GM23338 (cell line): ENCODE measurements at regions not wholly inside any gene's neighbourhood (a gene's known extent, or its start where the extent isn't known, plus 50 kb on each side); places are given as distances from the start of the nearest gene placed in this dataset.

ENCODE experiments used
- ATAC-seq: fragments of 200-7000 bp; cut with Tn5 transposase; 3 replicates; pipeline ENCODE4 v1.9.1; 2020
- DNase-seq: peaks from one replicate; pipeline ENCODE4 v3.0.0-alpha.2; 2015; ENCODE audit warnings: low spot score
- H2AFZ ChIP-seq: fragments of 200-600 bp; sonication (generic); 2 replicates; pipeline ENCODE4 v1.8.0; 2016; ENCODE audit warnings: antibody characterized with exemption, mild to moderate bottlenecking, moderate library complexity
- H3F3A ChIP-seq: fragments of 200-600 bp; sonication (generic); replicated peaks from 2 replicates; pipeline ENCODE4 v1.8.0; 2017; ENCODE audit warnings: antibody characterized with exemption, mixed run types, low read depth
- H3K27ac ChIP-seq: fragments of 200-600 bp; sonication (generic); 2 replicates; pipeline ENCODE4 v1.6.1; 2016; ENCODE audit warnings: low read depth
- H3K27me3 ChIP-seq: fragments of 200-600 bp; sonication (generic); 2 replicates; pipeline ENCODE4 v1.8.0; 2016; ENCODE audit warnings: mild to moderate bottlenecking, mixed run types, moderate library complexity; ENCODE audit not compliant: insufficient read depth
- H3K36me3 ChIP-seq: fragments of 200-600 bp; sonication (generic); 2 replicates; pipeline ENCODE4 v1.8.0; 2016; ENCODE audit warnings: mild to moderate bottlenecking; ENCODE audit not compliant: insufficient read depth
- H3K4me1 ChIP-seq: fragments of 200-600 bp; sonication (generic); 2 replicates; pipeline ENCODE4 v1.8.0; 2016; ENCODE audit warnings: mild to moderate bottlenecking, moderate library complexity; ENCODE audit not compliant: insufficient read depth
- H3K4me2 ChIP-seq: fragments of 200-600 bp; sonication (generic); 2 replicates; pipeline ENCODE4 v1.7.1; 2017; ENCODE audit warnings: mixed run types
- H3K4me3 ChIP-seq: fragments of 200-600 bp; sonication (generic); 2 replicates; pipeline ENCODE4 v1.6.1; 2016; ENCODE audit warnings: mixed run types
- H3K79me2 ChIP-seq: fragments of 200-600 bp; sonication (generic); replicated peaks from 2 replicates; pipeline ENCODE4 v1.8.0; 2017; ENCODE audit warnings: mild to moderate bottlenecking; ENCODE audit not compliant: insufficient read depth
- H3K9me2 ChIP-seq: fragments of 200-600 bp; sonication (generic); 2 replicates; pipeline ENCODE4 v1.8.0; 2017; ENCODE audit not compliant: insufficient read depth
- H4K20me1 ChIP-seq: fragments of 200-600 bp; sonication (generic); replicated peaks from 2 replicates; pipeline ENCODE4 v1.8.0; 2017; ENCODE audit warnings: mild to moderate bottlenecking; ENCODE audit not compliant: insufficient read depth
- H3K27ac Mint-ChIP-seq: 2 replicates; pipeline ENCODE4 v1.8.0; 2020; ENCODE audit warnings: inconsistent platforms, mild to moderate bottlenecking, moderate library complexity, mixed read lengths
- H3K27me3 Mint-ChIP-seq: 3 replicates; pipeline ENCODE4 v1.8.0; 2022; ENCODE audit warnings: low read depth, mild to moderate bottlenecking, moderate library complexity, mixed read lengths, inconsistent platforms; ENCODE audit not compliant: insufficient read depth, poor library complexity
- H3K36me3 Mint-ChIP-seq: 3 replicates; pipeline ENCODE4 v1.8.0; 2021; ENCODE audit warnings: low read depth, mild to moderate bottlenecking, inconsistent platforms, moderate library complexity, mixed read lengths
- H3K4me1 Mint-ChIP-seq: 3 replicates; pipeline ENCODE4 v1.8.0; 2020; ENCODE audit warnings: mild to moderate bottlenecking, inconsistent platforms, mixed read lengths
- H3K4me3 Mint-ChIP-seq: 3 replicates; pipeline ENCODE4 v1.8.0; 2021; ENCODE audit warnings: moderate library complexity, mild to moderate bottlenecking, inconsistent platforms, mixed read lengths
- H3K9me3 Mint-ChIP-seq: 3 replicates; pipeline ENCODE4 v1.8.0; 2020; ENCODE audit warnings: moderate library complexity, mild to moderate bottlenecking, inconsistent platforms, mixed read lengths
- CREB1 ChIP-seq: fragments of 250-450 bp; sonication (Bioruptor Pico); IDR thresholded peaks from 2 replicates; pipeline ENCODE4 v1.5.0; 2020; ENCODE audit warnings: low read depth, mild to moderate bottlenecking, moderate library complexity
- ETS1 ChIP-seq: IDR thresholded peaks from 2 replicates; pipeline ENCODE4 v1.6.1; 2016; ENCODE audit warnings: antibody characterized with exemption
- EZH2 ChIP-seq: fragments of 200-600 bp; sonication (generic); IDR thresholded peaks from one replicate; pipeline ENCODE4 v1.8.0; 2017; ENCODE audit warnings: antibody characterized with exemption, mild to moderate bottlenecking, low read depth; ENCODE audit not compliant: unreplicated experiment
- EZH2phosphoT487 ChIP-seq: fragments of 200-600 bp; sonication (generic); IDR thresholded peaks from one replicate; pipeline ENCODE4 v1.8.1; 2018; ENCODE audit warnings: antibody characterized with exemption; ENCODE audit not compliant: unreplicated experiment
- NANOG ChIP-seq: IDR thresholded peaks from 2 replicates; pipeline ENCODE4 v1.6.1; 2016; ENCODE audit warnings: antibody characterized with exemption, borderline replicate concordance
- POLR2AphosphoS5 ChIP-seq: IDR thresholded peaks from 2 replicates; pipeline ENCODE4 v1.6.1; 2016; ENCODE audit warnings: antibody characterized with exemption, low read depth
- REST ChIP-seq: IDR thresholded peaks from one replicate; pipeline ENCODE4 v1.6.1; 2018; ENCODE audit warnings: antibody characterized with exemption; ENCODE audit not compliant: unreplicated experiment
- STAT1 ChIP-seq: IDR thresholded peaks from one replicate; pipeline ENCODE4 v1.6.1; 2016; ENCODE audit warnings: antibody characterized with exemption; ENCODE audit not compliant: unreplicated experiment
- ZNF114 ChIP-seq: fragments of 250-450 bp; sonication (Bioruptor Pico); IDR thresholded peaks from 2 replicates; pipeline ENCODE4 v1.5.0; 2020; ENCODE audit warnings: mild to moderate bottlenecking, moderate library complexity
- ZNF331 ChIP-seq: fragments of 250-450 bp; sonication (Bioruptor Pico); IDR thresholded peaks from 2 replicates; pipeline ENCODE4 v1.5.0; 2020; ENCODE audit warnings: low read depth, mild to moderate bottlenecking, moderate library complexity
- ZNF462 ChIP-seq: fragments of 250-450 bp; sonication (Bioruptor Pico); IDR thresholded peaks from 2 replicates; pipeline ENCODE4 v1.5.0; 2020; ENCODE audit warnings: mild to moderate bottlenecking, moderate library complexity

DNA sequence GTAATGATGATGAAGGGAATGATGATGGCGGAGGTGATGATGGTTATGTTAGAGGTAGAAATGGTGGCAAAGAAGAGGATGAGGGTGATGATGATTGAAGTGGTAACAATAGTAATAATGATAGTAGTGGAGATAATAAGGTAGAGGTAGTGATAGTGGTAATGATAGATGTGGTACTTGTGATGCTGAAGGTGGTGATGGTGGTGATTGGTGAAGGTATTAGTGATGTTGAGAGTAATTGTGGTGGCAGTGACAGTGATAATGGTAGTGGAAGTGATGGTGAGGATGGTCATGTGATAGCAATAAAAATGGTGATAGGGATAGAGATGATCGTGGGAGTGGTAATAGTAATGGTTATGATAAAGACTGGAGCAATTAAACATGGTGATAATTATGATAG, 108.8 kb downstream of the EFNB1 start:
- Mint-ChIP-seq H3K4me1 (peaks cover 3% of the 10 kb centered on the region; the same call in 2 of the 3 replicates), H3K27me3 (peaks cover 3% of the 10 kb centered on the region), H3K27ac (no peak overlapping the region), H3K36me3 (no peaks in the 10 kb centered on the region), H3K9me3 (no peaks in the 10 kb centered on the region), H3K4me3 (no peak overlapping the region)
- no peaks in the 10 kb centered on the region for H4K20me1 ChIP-seq
- no peak overlapping the region for H3K27ac ChIP-seq
- H3F3A ChIP-seq, result no peaks in the 10 kb centered on the region
- DNase-seq, result no peak
- no peaks in the 10 kb centered on the region for H3K9me2 ChIP-seq
- H3K4me1 ChIP-seq, result no peaks in the 10 kb centered on the region
- TF ChIP-seq ZNF114 (CRISPR knock-in tag) (no peak), CREB1 (no peak), EZH2 (no peak), ETS1 (no peak), STAT1 (no peak), NANOG (no peak)
- H3K27me3 ChIP-seq, result no peaks in the 10 kb centered on the region
- no peak overlapping the region for H3K4me2 ChIP-seq
- no peaks in the 10 kb centered on the region for H3K79me2 ChIP-seq
- ATAC-seq, result no peak
- H3K36me3 ChIP-seq, result no peaks in the 10 kb centered on the region
- H2AFZ ChIP-seq, result no peak overlapping the region
- H3K4me3 ChIP-seq, result no peak overlapping the region

DNA sequence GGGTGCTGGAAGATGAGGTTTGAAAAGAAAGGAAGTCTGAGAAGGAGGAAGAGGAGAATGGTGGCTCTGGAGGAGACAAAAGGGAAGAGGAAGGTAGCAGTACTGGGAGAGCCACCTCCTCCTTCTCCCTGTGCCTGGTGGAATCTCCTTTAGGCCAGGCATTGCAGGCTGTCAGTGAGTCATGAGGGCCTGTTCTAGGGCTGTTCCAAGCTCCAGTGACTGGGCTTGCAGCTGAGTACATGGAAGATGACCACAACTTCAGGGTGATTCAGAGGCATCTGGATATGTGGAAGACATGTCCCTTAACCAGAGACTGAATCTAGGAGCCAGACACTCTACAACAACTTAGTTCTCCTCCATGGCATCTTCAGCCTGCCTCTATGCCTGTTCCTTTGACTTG, 107.8 kb downstream of the EFNB1 start:
- no peaks in the 10 kb centered on the region for H3K9me3 Mint-ChIP-seq
- H3K79me2 ChIP-seq, result no peaks in the 10 kb centered on the region
- no peak for DNase-seq
- H3K4me1 ChIP-seq, result no peaks in the 10 kb centered on the region
- H3K27me3 Mint-ChIP-seq, result peaks cover 3% of the 10 kb centered on the region
- no peak overlapping the region for H3K27ac Mint-ChIP-seq
- H3K9me2 ChIP-seq, result no peaks in the 10 kb centered on the region
- no peaks in the 10 kb centered on the region for H3K36me3 Mint-ChIP-seq
- no peak for ATAC-seq
- no peak overlapping the region for H3K4me2 ChIP-seq
- H2AFZ ChIP-seq, result no peak overlapping the region
- no peak overlapping the region for H3K4me3 Mint-ChIP-seq
- H4K20me1 ChIP-seq, result no peaks in the 10 kb centered on the region
- peaks cover 3% of the 10 kb centered on the region; the same call in 2 of the 3 replicates for H3K4me1 Mint-ChIP-seq
- H3K4me3 ChIP-seq, result no peak overlapping the region
- no peaks in the 10 kb centered on the region for H3F3A ChIP-seq
- no peaks in the 10 kb centered on the region for H3K36me3 ChIP-seq
- H3K27ac ChIP-seq, result no peak overlapping the region
- H3K27me3 ChIP-seq, result no peaks in the 10 kb centered on the region
- TF ChIP-seq CREB1 (no peak), POLR2AphosphoS5 (no peak), ZNF462 (CRISPR knock-in tag) (no peak), EZH2phosphoT487 (no peak), ZNF331 (CRISPR knock-in tag) (no peak), ZNF114 (CRISPR knock-in tag) (no peak), REST (no peak), NANOG (no peak), EZH2 (no peak)
